HepG2 (cell line): ENCODE measurements at regions not wholly inside any gene's neighbourhood (a gene's known extent, or its start where the extent isn't known, plus 50 kb on each side); places are given as distances from the start of the nearest gene placed in this dataset.

Experiments used
- ATAC-seq: fragments of 200-7000 bp; cut with Tn5 transposase; 3 replicates; pipeline ENCODE4 v1.9.1; 2020; ENCODE audit warnings: mild to moderate bottlenecking, moderate library complexity
- BruUV-seq: library from RNA; stranded (reverse); fragments of 400-500 nt; replicated peaks from 2 replicates; lab custom pipeline; 2021; lab: Mats Ljungman, UMichigan
- CTCF ChIA-PET: fragments of 300-600 bp; formaldehyde crosslinking; extraction: SDS; loops from one replicate; lab custom pipeline; 2021; ENCODE audit warnings: low total read pairs, inconsistent platforms, low intra/inter-chr PET ratio; lab: Yijun Ruan, JAX
- POLR2A ChIA-PET: fragments of 350-600 bp; sonication (Branson Sonifier 250); formaldehyde crosslinking; loops from one replicate; lab custom pipeline; 2020; ENCODE audit warnings: antibody characterized with exemption, inconsistent platforms; lab: Yijun Ruan, JAX
- DNase-seq: peaks from one replicate; pipeline ENCODE4 v3.0.0-alpha.2; 2015; ENCODE audit warnings: low spot score
- FAIRE-seq: peaks from 3 replicates; lab custom pipeline; 2011; peaks lifted over from hg19 to GRCh38; lab: Jason Lieb, UNC
- H2AFZ ChIP-seq: one replicate; pipeline ENCODE4 v1.6.1; 2011; ENCODE audit warnings: low read length, inconsistent platforms
- H3K27ac ChIP-seq: fragments of 300-600 bp; 3 replicates; pipeline ENCODE4 v1.8.0; 2011; ENCODE audit warnings: mixed run types, mild to moderate bottlenecking, mixed read lengths, low read length, inconsistent platforms; ENCODE audit not compliant: insufficient read depth; ENCODE audit errors: extremely low read length
- H3K27me3 ChIP-seq, 2 experiments: fragments of 200-600 bp in 1 of 2; 2 replicates in 1 of 2; 3 replicates in 1 of 2; pipeline versions ENCODE4 v1.6.0 to v1.8.0; 2011; ENCODE audit warnings: low read length in 2 of 2, mild to moderate bottlenecking in 2 of 2, moderate library complexity in 2 of 2, inconsistent platforms in 1 of 2; ENCODE audit not compliant: insufficient read depth in 2 of 2, control insufficient read depth in 1 of 2
- H3K36me3 ChIP-seq, 2 experiments: fragments of 200-600 bp in 1 of 2; replicated peaks in 1 of 2; 2 replicates in 1 of 2; 3 replicates in 1 of 2; pipeline versions ENCODE4 v1.5.1 to v1.8.0; 2011; ENCODE audit warnings: low read length in 2 of 2, inconsistent platforms in 1 of 2; ENCODE audit not compliant: insufficient read depth in 2 of 2, control insufficient read depth in 1 of 2
- H3K4me1 ChIP-seq: 2 replicates; pipeline ENCODE4 v1.5.1; 2012; ENCODE audit warnings: low read length, inconsistent platforms; ENCODE audit not compliant: insufficient read depth
- H3K4me2 ChIP-seq: 2 replicates; pipeline ENCODE4 v1.6.0; 2011; ENCODE audit warnings: low read depth, low read length, inconsistent platforms
- H3K4me3 ChIP-seq, 3 experiments: fragments of 200-600 bp in 1 of 3; sonication (generic), shearing (Covaris generic) in 1 of 3; replicated peaks in 1 of 3; 2 replicates each; pipeline ENCODE4 v1.5.1; 2011 to 2016; ENCODE audit warnings: low read length in 3 of 3, inconsistent platforms in 2 of 3, low read depth in 2 of 3, mild to moderate bottlenecking in 2 of 3, control low read depth in 1 of 3, mixed read lengths in 1 of 3; ENCODE audit not compliant: insufficient read depth in 1 of 3
- H3K79me2 ChIP-seq: one replicate; pipeline ENCODE4 v1.6.1; 2011; ENCODE audit warnings: low read length, inconsistent platforms; ENCODE audit not compliant: insufficient read depth
- H3K9ac ChIP-seq: 2 replicates; pipeline ENCODE4 v1.6.0; 2011; ENCODE audit warnings: mild to moderate bottlenecking, low read depth, low read length, inconsistent platforms; ENCODE audit not compliant: insufficient read depth
- H3K9me3 ChIP-seq: 2 replicates; pipeline ENCODE4 v1.5.1; 2012; ENCODE audit warnings: mild to moderate bottlenecking, low read length
- H4K20me1 ChIP-seq: 2 replicates; pipeline ENCODE4 v1.6.0; 2011; ENCODE audit warnings: inconsistent platforms, mild to moderate bottlenecking, low read length, moderate library complexity; ENCODE audit not compliant: insufficient read depth
- ARHGAP35 ChIP-seq: sonication (generic); formaldehyde crosslinking; IDR thresholded peaks from 2 replicates; pipeline ENCODE4 v1.9.0; 2022; ENCODE audit warnings: mild to moderate bottlenecking, inconsistent platforms, moderate library complexity, missing genetic modification reagents, borderline replicate concordance
- MIER3 ChIP-seq: IDR thresholded peaks from 2 replicates; pipeline ENCODE4 v1.6.1; 2016; ENCODE audit warnings: missing compliant biosample characterization, borderline replicate concordance
- RFX5 ChIP-seq: IDR thresholded peaks from 2 replicates; pipeline ENCODE4 v1.6.1; 2011; ENCODE audit warnings: low read depth, low read length, improper control_type of control experiment
- SIX1 ChIP-seq: sonication (generic); formaldehyde crosslinking; IDR thresholded peaks from 2 replicates; pipeline ENCODE4 v1.4.0; 2020; ENCODE audit warnings: missing genetic modification reagents, borderline replicate concordance
- TFDP1 ChIP-seq: IDR thresholded peaks from 2 replicates; pipeline ENCODE4 v1.6.1; 2016; ENCODE audit warnings: missing compliant biosample characterization, missing genetic modification reagents, borderline replicate concordance
- ZMAT3 ChIP-seq: sonication (generic); formaldehyde crosslinking; conservative IDR thresholded peaks from 2 replicates; pipeline ENCODE4 v1.7.0; 2021; ENCODE audit warnings: missing genetic modification reagents
- ZNF230 ChIP-seq: sonication (generic); formaldehyde crosslinking; IDR thresholded peaks from 2 replicates; pipeline ENCODE4 v1.4.0; 2020; ENCODE audit warnings: mild to moderate bottlenecking, missing genetic modification reagents
- ZNF598 ChIP-seq: sonication (generic); formaldehyde crosslinking; IDR thresholded peaks from 2 replicates; pipeline ENCODE4 v1.5.1; 2020; ENCODE audit warnings: mild to moderate bottlenecking, missing genetic modification reagents, borderline replicate concordance
- ZNF83 ChIP-seq: sonication (generic); formaldehyde crosslinking; IDR thresholded peaks from 2 replicates; pipeline ENCODE4 v1.4.0; 2020; ENCODE audit warnings: missing genetic modification reagents, mild to moderate bottlenecking, borderline replicate concordance
- WGBS: methylation state at CpG from one replicate; pipeline ENCODE4 v1.1.6; 2017; ENCODE audit warnings: low lambda C conversion rate; 5-methylcytosine and 5-hydroxymethylcytosine counted together
- in situ Hi-C: cut with HindIII; loops from 2 replicates; pipeline ENCODE4 v1.10.0; 2017; ENCODE audit warnings: low pct_unique_long_range_greater_than_20kb; ENCODE audit not compliant: extremely low pct_ligation_motif_present
- intact Hi-C: fragments of 100-400 bp; cut with micrococcal nuclease; formaldehyde crosslinking; loops from one replicate; pipeline ENCODE4 v1.10.0; 2022; ENCODE audit not compliant: unreplicated experiment

GRCh38 chrX:806586-806985 is 176.0 kb downstream of the SHOX start:
- H3K9me3 ChIP-seq, result no peaks in the 10 kb centered on the region
- 46% methylated on average over 8 of the region's 8 CpGs for WGBS
- H3K4me1 ChIP-seq, result no peaks in the 10 kb centered on the region
- H3K9ac ChIP-seq, result no peak overlapping the region
- in situ Hi-C loops, result no loop called here
- CTCF ChIA-PET, result no interaction called here
- BruUV-seq, result no TSS peak
- no peak overlapping the region for H3K4me2 ChIP-seq
- ATAC-seq (no peak), DNase-seq (no peak)
- H3K36me3 ChIP-seq, result no peaks in the 10 kb centered on the region
- POLR2A ChIA-PET, result no interaction called here
- H3K4me3 ChIP-seq, result no peak overlapping the region
- no peaks in the 10 kb centered on the region for H4K20me1 ChIP-seq
- H3K79me2 ChIP-seq, result no peaks in the 10 kb centered on the region
- TF ChIP-seq TFDP1 (CRISPR knock-in tag) (no peak), ZNF83 (no peak), ARHGAP35 (CRISPR knock-in tag) (no peak)
- TF ChIP-seq, all 625 proteins: peak for 0
- H2AFZ ChIP-seq, result no peak overlapping the region
- no peak overlapping the region for H3K27ac ChIP-seq
- H3K27me3 ChIP-seq, result peaks cover 1 to 22% of the 10 kb centered on the region in 2 experiments; a peak in 3 of 5 replicates
- no peak for FAIRE-seq
- intact Hi-C loops, result no loop called here

GRCh38 chrX:805988-806387 is 175.4 kb downstream of the SHOX start:
- Histone ChIP-seq H3K4me1 (no peaks in the 10 kb centered on the region), H3K27ac (no peak overlapping the region), H3K4me2 (no peak overlapping the region), H4K20me1 (no peaks in the 10 kb centered on the region), H3K4me3 (no peak overlapping the region), H3K27me3 (peaks cover 1 to 22% of the 10 kb centered on the region in 2 experiments; a peak in 3 of 5 replicates), H3K36me3 (no peaks in the 10 kb centered on the region), H3K79me2 (no peaks in the 10 kb centered on the region), H2AFZ (no peak overlapping the region), H3K9me3 (no peaks in the 10 kb centered on the region), H3K9ac (no peak overlapping the region)
- FAIRE-seq, result no peak
- ChIA-PET POLR2A (no interaction called here), CTCF (no interaction called here)
- no TSS peak for BruUV-seq
- WGBS, result 40% methylated on average over 11 of the region's 11 CpGs
- intact Hi-C loops, result no loop called here
- TF ChIP-seq RFX5 (no peak), ZMAT3 (no peak), MIER3 (no peak), ZNF230 (CRISPR knock-in tag) (no peak), ZNF598 (CRISPR knock-in tag) (no peak), SIX1 (no peak)
- ATAC-seq, result no peak
- in situ Hi-C loops, result no loop called here
- DNase-seq, result no peak
